HG03469 (cell line): ENCODE measurements at regions not wholly inside any gene's neighbourhood (a gene's known extent, or its start where the extent isn't known, plus 50 kb on each side); places are given as distances from the start of the nearest gene placed in this dataset.

Experiments
- ATAC-seq: cut with Tn5 transposase; IDR thresholded peaks from one replicate; pipeline ENCODE4 v1.9.1; 2021; ENCODE audit warnings: mild to moderate bottlenecking, moderate library complexity, moderate number of reproducible peaks; ENCODE audit not compliant: unreplicated experiment

GRCh38 chr20:19807946-19808330 lies 49.9 kb downstream of the RIN2 start:
- ATAC-seq = no peak

GRCh38 chr20:19808498-19808897 lies 50.4 kb downstream of the RIN2 start:
- no peak for ATAC-seq

- no peak for ATAC-seq
Measured at GRCh38 chr20:19809505-19809904, 51.4 kb downstream of the RIN2 start.

GRCh38 chr20:19811231-19811630 lies 53.2 kb downstream of the RIN2 start:
- ATAC-seq = no peak

GRCh38 chr20:19812056-19812455 lies 54.0 kb downstream of the RIN2 start:
- ATAC-seq = no peak

- no peak for ATAC-seq
Measured at GRCh38 chr20:19812696-19813095, 54.6 kb downstream of the RIN2 start.

- no peak for ATAC-seq
Measured at GRCh38 chr20:19813846-19814640, 56.0 kb downstream of the RIN2 start.

- ATAC-seq = no peak
Measured at GRCh38 chr20:19815553-19815991, 57.5 kb downstream of the RIN2 start.

GRCh38 chr20:19816386-19816785 lies 58.3 kb downstream of the RIN2 start:
- ATAC-seq = no peak

- ATAC-seq = no peak
Measured at GRCh38 chr20:19817017-19817416, 59.0 kb downstream of the RIN2 start.

GRCh38 chr20:19819149-19819548 lies 61.1 kb downstream of the RIN2 start:
- ATAC-seq = no peak

- ATAC-seq = no peak
Measured at GRCh38 chr20:19820555-19821211, 62.6 kb downstream of the RIN2 start.

GRCh38 chr20:19821606-19822005 lies 63.5 kb downstream of the RIN2 start:
- ATAC-seq = no peak

- no peak for ATAC-seq
Measured at GRCh38 chr20:19823216-19823615, 65.2 kb downstream of the RIN2 start.

- no peak for ATAC-seq
Measured at GRCh38 chr20:19823971-19824370, 65.9 kb downstream of the RIN2 start.

GRCh38 chr20:19824861-19825260 lies 66.8 kb downstream of the RIN2 start:
- ATAC-seq = no peak

GRCh38 chr20:19826179-19826914 lies 68.3 kb downstream of the RIN2 start:
- ATAC-seq = no peak

GRCh38 chr20:19827818-19828217 lies 69.8 kb downstream of the RIN2 start:
- no peak for ATAC-seq

GRCh38 chr20:19828232-19828631 lies 70.2 kb downstream of the RIN2 start:
- peak; percentile 96 for ATAC-seq

- ATAC-seq = no peak
Measured at GRCh38 chr20:19830211-19830785, 72.2 kb downstream of the RIN2 start.

GRCh38 chr20:19832875-19833274 lies 74.8 kb downstream of the RIN2 start:
- ATAC-seq = no peak
